MCF 10A (cell line): ENCODE measurements at regions not wholly inside any gene's neighbourhood (a gene's known extent, or its start where the extent isn't known, plus 50 kb on each side); places are given as distances from the start of the nearest gene placed in this dataset.

ENCODE experiments used
- BruUV-seq: library from RNA; stranded (reverse); fragments of 400-500 nt; replicated peaks from 2 replicates; lab custom pipeline; 2021; lab: Mats Ljungman, UMichigan
- CTCF ChIA-PET: fragments of 300-600 bp; sonication (Branson Sonifier 250); formaldehyde crosslinking; extraction: SDS; loops from one replicate; lab custom pipeline; 2021; ENCODE audit warnings: antibody characterized with exemption, inconsistent platforms; lab: Yijun Ruan, JAX
- POLR2A ChIA-PET: fragments of 300-600, 350-650 bp; sonication (Branson Sonifier 250); formaldehyde crosslinking; extraction: SDS; loops from one replicate; lab custom pipeline; 2020; ENCODE audit warnings: antibody characterized with exemption, inconsistent platforms; lab: Yijun Ruan, JAX
- DNase-seq: peaks from one replicate; pipeline ENCODE4 v3.0.0-alpha.2; 2018; ENCODE audit not compliant: unreplicated experiment
- H3K27ac Mint-ChIP-seq: one replicate; pipeline ENCODE4 v1.8.0; 2022; ENCODE audit warnings: mild to moderate bottlenecking, low read depth, mixed read lengths; ENCODE audit not compliant: unreplicated experiment
- H3K27me3 Mint-ChIP-seq: one replicate; pipeline ENCODE4 v1.8.0; 2022; ENCODE audit warnings: mixed read lengths; ENCODE audit not compliant: insufficient read depth, unreplicated experiment
- H3K36me3 Mint-ChIP-seq: one replicate; pipeline ENCODE4 v1.8.0; 2022; ENCODE audit warnings: mild to moderate bottlenecking, moderate library complexity, mixed read lengths; ENCODE audit not compliant: insufficient read depth, unreplicated experiment
- H3K4me1 Mint-ChIP-seq: one replicate; pipeline ENCODE4 v1.8.0; 2022; ENCODE audit warnings: mixed read lengths; ENCODE audit not compliant: insufficient read depth, unreplicated experiment
- H3K4me3 Mint-ChIP-seq: one replicate; pipeline ENCODE4 v1.8.0; 2022; ENCODE audit warnings: mild to moderate bottlenecking, moderate library complexity, mixed read lengths; ENCODE audit not compliant: unreplicated experiment
- H3K9me3 Mint-ChIP-seq: one replicate; pipeline ENCODE4 v1.8.0; 2022; ENCODE audit warnings: mixed read lengths; ENCODE audit not compliant: unreplicated experiment
- CTCF ChIP-seq: fragments of 200-600 bp; IDR thresholded peaks from one replicate; pipeline ENCODE4 v1.8.0; 2022; ENCODE audit warnings: antibody characterized with exemption, mild to moderate bottlenecking; ENCODE audit not compliant: unreplicated experiment
- intact Hi-C: fragments of 100-400 bp; cut with micrococcal nuclease; formaldehyde crosslinking; loops from 2 replicates; pipeline ENCODE4 v1.14.1; 2022

DNA sequence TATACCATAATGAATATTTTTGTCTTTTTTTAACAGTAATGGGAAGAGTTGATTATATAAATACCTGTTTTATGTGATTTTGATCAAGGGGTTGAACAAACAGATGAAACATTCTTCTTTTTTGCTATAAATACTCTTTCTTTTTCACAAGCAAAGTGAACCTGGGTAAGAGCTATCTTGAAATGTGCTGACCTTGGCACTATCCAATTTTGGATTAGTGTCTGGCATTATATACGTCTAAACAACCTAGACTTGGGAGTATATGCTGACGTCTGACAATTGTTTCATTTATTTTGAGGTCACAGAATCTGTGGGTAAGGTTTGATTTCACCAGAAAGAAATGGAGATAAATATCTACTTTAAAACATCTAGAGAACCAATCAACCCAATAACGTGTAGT, 716.0 kb upstream of the STXBP6 start:
- BruUV-seq = no TSS peak
- Mint-ChIP-seq H3K27ac (no peak overlapping the region), H3K36me3 (no peaks in the 10 kb centered on the region), H3K4me3 (no peak overlapping the region), H3K9me3 (peaks cover 44% of the 10 kb centered on the region), H3K27me3 (no peaks in the 10 kb centered on the region), H3K4me1 (no peaks in the 10 kb centered on the region)
- no peak for DNase-seq
- intact Hi-C loops = no loop called here
- CTCF ChIA-PET = no interaction called here
- POLR2A ChIA-PET = no interaction called here
- TF ChIP-seq CTCF = no peak

- Mint-ChIP-seq H3K4me3 (no peak overlapping the region), H3K4me1 (no peaks in the 10 kb centered on the region), H3K36me3 (no peaks in the 10 kb centered on the region), H3K9me3 (peaks cover 34% of the 10 kb centered on the region), H3K27ac (no peak overlapping the region), H3K27me3 (no peaks in the 10 kb centered on the region)
- CTCF ChIA-PET = interaction anchor here (0.5 to 0.7 kb wide), 2 partner anchors 267 to 318 kb away, joined by 3 to 4 read pairs; no protein-coding TSS in a partner anchor
- BruUV-seq = no TSS peak
- DNase-seq = no peak
- no peak for TF ChIP-seq CTCF
- intact Hi-C loops = no loop called here
- POLR2A ChIA-PET = interaction anchor here (0.6 kb wide), 1 partner anchor 1622 kb away, joined by 6 read pairs; no protein-coding TSS in a partner anchor
Observed at GRCh38 chr14:25759920-25760655, 710.1 kb upstream of the STXBP6 start.

DNA sequence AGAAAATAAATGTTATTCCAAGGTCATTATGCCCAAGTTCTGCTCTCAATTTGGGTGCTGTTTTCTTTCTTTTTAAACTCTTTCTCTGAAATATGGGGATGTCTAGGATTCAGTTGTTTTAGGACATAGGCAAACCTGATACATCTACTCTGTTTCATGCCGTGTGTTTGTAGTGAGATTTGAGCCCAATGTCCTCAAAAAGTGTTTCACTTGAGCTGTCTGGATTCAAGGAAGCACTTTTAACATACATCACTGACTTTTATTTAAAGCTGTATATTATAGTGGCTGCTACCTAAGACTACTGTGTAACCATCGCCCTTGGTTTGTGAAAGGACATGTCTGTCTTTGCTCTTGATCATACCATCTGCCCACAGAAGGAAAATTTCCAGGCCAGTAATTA, 709.3 kb upstream of the STXBP6 start:
- TF ChIP-seq CTCF = no peak
- no TSS peak for BruUV-seq
- peaks cover 39% of the 10 kb centered on the region for H3K9me3 Mint-ChIP-seq
- ChIA-PET CTCF (interaction anchor here (0.5 kb wide), 1 partner anchor 317 kb away, joined by 3 read pairs; no protein-coding TSS in a partner anchor), POLR2A (interaction anchor here (0.6 kb wide), 1 partner anchor 1623 kb away, joined by 6 read pairs; no protein-coding TSS in a partner anchor)
- H3K4me1 Mint-ChIP-seq = no peaks in the 10 kb centered on the region
- no peaks in the 10 kb centered on the region for H3K27me3 Mint-ChIP-seq
- H3K36me3 Mint-ChIP-seq = no peaks in the 10 kb centered on the region
- no peak for DNase-seq
- H3K27ac Mint-ChIP-seq = no peak overlapping the region
- intact Hi-C loops = no loop called here
- no peak overlapping the region for H3K4me3 Mint-ChIP-seq

DNA sequence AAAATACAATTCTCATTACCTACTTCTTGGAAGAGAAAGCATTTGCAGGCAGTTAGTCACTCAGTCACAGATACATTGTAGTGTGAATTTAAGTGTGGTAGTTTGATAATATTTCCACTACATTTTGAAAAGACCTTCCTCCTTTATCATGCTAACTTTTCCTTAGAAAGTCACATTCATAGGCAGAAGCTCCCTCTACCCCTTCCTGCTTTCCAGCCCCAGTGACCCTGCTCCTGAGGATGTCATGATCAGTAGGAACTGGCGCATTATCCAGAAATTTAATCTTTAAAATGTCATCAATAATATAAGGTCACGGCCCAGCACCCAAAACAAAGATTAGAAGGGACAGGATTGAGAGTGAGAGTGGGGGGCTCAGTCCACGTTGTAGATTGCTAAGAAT, 707.4 kb upstream of the STXBP6 start:
- H3K4me3 Mint-ChIP-seq = no peak overlapping the region
- no peak overlapping the region for H3K27ac Mint-ChIP-seq
- no TSS peak for BruUV-seq
- CTCF ChIA-PET = no interaction called here
- H3K9me3 Mint-ChIP-seq = peaks cover 36% of the 10 kb centered on the region
- H3K27me3 Mint-ChIP-seq = no peaks in the 10 kb centered on the region
- TF ChIP-seq CTCF = no peak
- no peaks in the 10 kb centered on the region for H3K36me3 Mint-ChIP-seq
- H3K4me1 Mint-ChIP-seq = no peaks in the 10 kb centered on the region
- intact Hi-C loops = no loop called here
- DNase-seq = no peak
- POLR2A ChIA-PET = no interaction called here
